Fibroblast of skin of right quadriceps (primary cell): ENCODE measurements at regions not wholly inside any gene's neighbourhood (a gene's known extent, or its start where the extent isn't known, plus 50 kb on each side); places are given as distances from the start of the nearest gene placed in this dataset.

Source experiments
- DNase-seq: peaks from one replicate; pipeline ENCODE4 v3.0.0-alpha.2; 2013

GRCh38 chr12:30874455-30875321 is 51.9 kb upstream of the TSPAN11 start:
- DNase-seq: no peak

GRCh38 chr12:30870491-30871265 is 55.9 kb upstream of the TSPAN11 start:
- DNase-seq: no peak

- DNase-seq: no peak
Observed at GRCh38 chr12:30867415-30867814, 59.1 kb upstream of the TSPAN11 start.

GRCh38 chr12:30866256-30866655 is 60.3 kb upstream of the TSPAN11 start:
- no peak for DNase-seq

- no peak for DNase-seq
Observed at GRCh38 chr12:30863839-30864238, 62.7 kb upstream of the TSPAN11 start.

- DNase-seq: peak; percentile 66
Observed at GRCh38 chr12:30862486-30862885, 64.1 kb upstream of the TSPAN11 start.

- DNase-seq: no peak
Observed at GRCh38 chr12:30859226-30859625, 67.3 kb upstream of the TSPAN11 start.

- no peak for DNase-seq
Observed at GRCh38 chr12:30858471-30858870, 68.1 kb upstream of the TSPAN11 start.

- DNase-seq: no peak
Observed at GRCh38 chr12:30853561-30854133, 72.9 kb upstream of the TSPAN11 start.

- DNase-seq: no peak
Observed at GRCh38 chr12:30850684-30851083, 75.9 kb upstream of the TSPAN11 start.

GRCh38 chr12:30847259-30847658 is 79.3 kb upstream of the TSPAN11 start:
- peak; percentile 58 for DNase-seq

GRCh38 chr12:30846776-30847175 is 79.8 kb upstream of the TSPAN11 start:
- no peak for DNase-seq

GRCh38 chr12:30845676-30846075 is 80.9 kb upstream of the TSPAN11 start:
- DNase-seq: no peak

GRCh38 chr12:30843211-30843610 is 83.3 kb upstream of the TSPAN11 start:
- DNase-seq: no peak

- no peak for DNase-seq
Observed at GRCh38 chr12:30840715-30841114, 85.8 kb upstream of the TSPAN11 start.

- DNase-seq: no peak
Observed at GRCh38 chr12:30839643-30840220, 85.0 kb upstream of the CAPRIN2 start.

GRCh38 chr12:30837595-30837994 is 82.8 kb upstream of the CAPRIN2 start:
- DNase-seq: no peak

- DNase-seq: no peak
Observed at GRCh38 chr12:30836656-30837445, 82.1 kb upstream of the CAPRIN2 start.

- DNase-seq: no peak
Observed at GRCh38 chr12:30835216-30835615, 80.5 kb upstream of the CAPRIN2 start.

- no peak for DNase-seq
Observed at GRCh38 chr12:30830751-30831150, 76.0 kb upstream of the CAPRIN2 start.

- DNase-seq: no peak
Observed at GRCh38 chr12:30829876-30830275, 75.1 kb upstream of the CAPRIN2 start.

- no peak for DNase-seq
Observed at GRCh38 chr12:30828686-30829085, 73.9 kb upstream of the CAPRIN2 start.
